ENCODE measurements at regions not wholly inside any gene's neighbourhood (a gene's known extent, or its start where the extent isn't known, plus 50 kb on each side); places are given as distances from the start of the nearest gene placed in this dataset.

GRCh38 chr5:88388476-88389337 is 120.1 kb upstream of the TMEM161B start:
- in situ Hi-C loops (cut with MboI; ENCODE audit: low pct_ligation_motif_present in 1 of 4, low pct_unique_long_range_greater_than_20kb in 1 of 4, low sequenced_read_pairs in 3 of 4) (no loop called here), intact Hi-C loops (cut with DNase I; ENCODE audit: low total_unique reads) (no loop called here)
- Histone ChIP-seq H3K27ac (no peak overlapping the region), H3K9me3 (no peaks in the 10 kb centered on the region), H3K27me3 (no peaks in the 10 kb centered on the region), H3K36me3 (no peaks in the 10 kb centered on the region), H3K4me3 (no peak overlapping the region), H3K4me1 (no peaks in the 10 kb centered on the region)
- no peak for DNase-seq
- TF ChIP-seq POLR2A (IDR thresholded peaks at IDR 0.05) (no peak), POLR2AphosphoS5 (IDR thresholded peaks at IDR 0.05) (no peak), EP300 (IDR thresholded peaks at IDR 0.05; ENCODE audit: low read depth) (no peak)
- TF ChIP-seq, protein P1, sequence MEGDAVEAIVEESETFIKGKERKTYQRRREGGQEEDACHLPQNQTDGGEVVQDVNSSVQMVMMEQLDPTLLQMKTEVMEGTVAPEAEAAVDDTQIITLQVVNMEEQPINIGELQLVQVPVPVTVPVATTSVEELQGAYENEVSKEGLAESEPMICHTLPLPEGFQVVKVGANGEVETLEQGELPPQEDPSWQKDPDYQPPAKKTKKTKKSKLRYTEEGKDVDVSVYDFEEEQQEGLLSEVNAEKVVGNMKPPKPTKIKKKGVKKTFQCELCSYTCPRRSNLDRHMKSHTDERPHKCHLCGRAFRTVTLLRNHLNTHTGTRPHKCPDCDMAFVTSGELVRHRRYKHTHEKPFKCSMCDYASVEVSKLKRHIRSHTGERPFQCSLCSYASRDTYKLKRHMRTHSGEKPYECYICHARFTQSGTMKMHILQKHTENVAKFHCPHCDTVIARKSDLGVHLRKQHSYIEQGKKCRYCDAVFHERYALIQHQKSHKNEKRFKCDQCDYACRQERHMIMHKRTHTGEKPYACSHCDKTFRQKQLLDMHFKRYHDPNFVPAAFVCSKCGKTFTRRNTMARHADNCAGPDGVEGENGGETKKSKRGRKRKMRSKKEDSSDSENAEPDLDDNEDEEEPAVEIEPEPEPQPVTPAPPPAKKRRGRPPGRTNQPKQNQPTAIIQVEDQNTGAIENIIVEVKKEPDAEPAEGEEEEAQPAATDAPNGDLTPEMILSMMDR (IDR thresholded peaks at IDR 0.05), result no peak
- 69 to 75% methylated on average over 7 of the region's 7 CpGs for WGBS, 2 donors (ENCODE audit: low coverage in 1 of 2)

DNA sequence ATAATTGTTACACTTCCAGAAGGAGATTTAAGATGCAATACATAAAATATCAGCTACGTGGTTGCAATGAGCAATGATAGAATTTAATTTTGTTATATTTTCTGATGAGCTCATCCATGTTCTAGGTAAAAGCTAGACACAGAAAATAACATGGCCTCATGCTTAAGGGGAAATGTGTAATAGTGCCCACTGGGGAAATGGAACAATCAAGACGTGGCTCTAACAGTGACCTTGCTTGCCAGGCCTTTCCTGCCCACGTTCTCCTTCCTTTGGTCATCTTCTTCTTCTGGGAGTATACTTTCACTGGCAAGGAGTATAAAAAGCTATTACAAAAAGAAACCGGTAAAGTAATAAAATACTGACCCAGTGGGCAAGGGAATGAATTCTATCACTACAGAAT is 116.2 kb upstream of the TMEM161B start:
- no peaks in the 10 kb centered on the region for H3K36me3 ChIP-seq
- TF ChIP-seq POLR2AphosphoS5 (IDR thresholded peaks at IDR 0.05) (no peak), POLR2A (IDR thresholded peaks at IDR 0.05) (no peak), EP300 (IDR thresholded peaks at IDR 0.05; ENCODE audit: low read depth) (no peak)
- TF ChIP-seq, protein P1 (IDR thresholded peaks at IDR 0.05), result no peak
- H3K27ac ChIP-seq, result no peak overlapping the region
- WGBS, 2 donors (ENCODE audit: low coverage in 1 of 2), result 65 to 81% methylated on average over 4 of the region's 4 CpGs
- intact Hi-C loops (cut with DNase I; ENCODE audit: low total_unique reads), result no loop called here
- in situ Hi-C loops (cut with MboI; ENCODE audit: low pct_ligation_motif_present in 1 of 4, low pct_unique_long_range_greater_than_20kb in 1 of 4, low sequenced_read_pairs in 3 of 4), result no loop called here
- no peaks in the 10 kb centered on the region for H3K4me1 ChIP-seq
- H3K9me3 ChIP-seq, result no peaks in the 10 kb centered on the region
- DNase-seq, result no peak
- no peaks in the 10 kb centered on the region for H3K27me3 ChIP-seq
- no peak overlapping the region for H3K4me3 ChIP-seq

- no peak for DNase-seq
- no peaks in the 10 kb centered on the region for H3K36me3 ChIP-seq
- in situ Hi-C loops (cut with MboI; ENCODE audit: low pct_ligation_motif_present in 1 of 4, low pct_unique_long_range_greater_than_20kb in 1 of 4, low sequenced_read_pairs in 3 of 4), result no loop called here
- intact Hi-C loops (cut with DNase I; ENCODE audit: low total_unique reads), result no loop called here
- H3K9me3 ChIP-seq, result no peaks in the 10 kb centered on the region
- WGBS, 2 donors (ENCODE audit: low coverage in 1 of 2), result 63 to 72% methylated on average over 2 to 3 of the region's 3 CpGs
- H3K27me3 ChIP-seq, result no peaks in the 10 kb centered on the region
- no peak overlapping the region for H3K4me3 ChIP-seq
- no peak overlapping the region for H3K27ac ChIP-seq
- no peaks in the 10 kb centered on the region for H3K4me1 ChIP-seq
- TF ChIP-seq, protein P1 (IDR thresholded peaks at IDR 0.05), result no peak
- no peak for TF ChIP-seq EP300 (IDR thresholded peaks at IDR 0.05; ENCODE audit: low read depth)
- TF ChIP-seq POLR2A (IDR thresholded peaks at IDR 0.05), result no peak
- no peak for TF ChIP-seq POLR2AphosphoS5 (IDR thresholded peaks at IDR 0.05)
These were observed 111.7 kb upstream of the TMEM161B start for GRCh38 chr5:88380332-88380731.

GRCh38 chr5:88377705-88378656 is 109.3 kb upstream of the TMEM161B start:
- Histone ChIP-seq H3K4me1 (no peaks in the 10 kb centered on the region), H3K9me3 (no peaks in the 10 kb centered on the region), H3K27me3 (no peaks in the 10 kb centered on the region), H3K27ac (no peak overlapping the region), H3K36me3 (no peaks in the 10 kb centered on the region), H3K4me3 (no peak overlapping the region)
- in situ Hi-C loops (cut with MboI; ENCODE audit: low pct_ligation_motif_present in 1 of 4, low pct_unique_long_range_greater_than_20kb in 1 of 4, low sequenced_read_pairs in 3 of 4), result no loop called here
- no peak for TF ChIP-seq POLR2AphosphoS5 (IDR thresholded peaks at IDR 0.05)
- TF ChIP-seq EP300 (IDR thresholded peaks at IDR 0.05; ENCODE audit: low read depth), result no peak
- 20 to 25% methylated on average over 4 of the region's 4 CpGs for WGBS, 2 donors (ENCODE audit: low coverage in 1 of 2)
- DNase-seq, result no peak
- intact Hi-C loops (cut with DNase I; ENCODE audit: low total_unique reads), result no loop called here

Data from transverse colon (tissue), 4 donors.